ENCODE measurements at regions not wholly inside any gene's neighbourhood (a gene's known extent, or its start where the extent isn't known, plus 50 kb on each side); places are given as distances from the start of the nearest gene placed in this dataset.

DNA sequence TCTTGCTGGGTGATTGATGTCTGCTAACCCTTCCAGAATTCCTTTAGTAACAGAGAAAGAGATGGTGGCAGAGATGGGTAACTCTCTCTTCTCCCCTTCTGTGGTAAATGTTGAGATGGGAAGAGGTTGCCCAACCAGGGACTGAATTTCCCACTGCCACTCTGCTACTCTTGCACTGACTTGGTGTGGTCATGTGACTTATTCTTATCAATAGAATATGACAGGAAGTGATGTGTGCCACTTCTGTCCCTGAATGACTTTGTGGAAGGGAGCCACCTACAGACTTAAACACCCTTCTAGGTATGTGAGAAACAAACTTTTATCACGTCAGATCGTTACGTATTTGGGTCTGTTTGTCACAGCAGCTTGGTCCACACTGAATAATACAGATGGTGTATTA is 132.9 kb downstream of the ZNF621 start:
- TF ChIP-seq SUZ12 (IDR thresholded peaks at IDR 0.05) (no peak), TARDBP (IDR thresholded peaks at IDR 0.05) (no peak), BHLHE40 (IDR thresholded peaks at IDR 0.05; ENCODE audit: borderline replicate concordance) (no peak), SP1 (IDR thresholded peaks at IDR 0.05) (no peak), L3MBTL2 (conservative IDR thresholded peaks at IDR 0.05) (no peak), CTBP1 (IDR thresholded peaks at IDR 0.05; ENCODE audit: borderline replicate concordance) (no peak), PKNOX1 (IDR thresholded peaks at IDR 0.05) (no peak), FOXM1 (IDR thresholded peaks at IDR 0.05; ENCODE audit: borderline replicate concordance) (no peak)
